H1 (cell line): ENCODE measurements at regions not wholly inside any gene's neighbourhood (a gene's known extent, or its start where the extent isn't known, plus 50 kb on each side); places are given as distances from the start of the nearest gene placed in this dataset.

Experiments used
- CTCF ChIA-PET: fragments of 300-600 bp; sonication (Branson Sonifier 250); formaldehyde crosslinking; loops from one replicate; lab custom pipeline; 2021; ENCODE audit not compliant: partially characterized antibody; lab: Charles Lee
- POLR2A ChIA-PET: fragments of 300-600 bp; sonication (Branson Sonifier 250); formaldehyde crosslinking; loops from one replicate; lab custom pipeline; 2021; ENCODE audit warnings: inconsistent platforms; ENCODE audit not compliant: partially characterized antibody; lab: Charles Lee
- DNase-seq, 2 experiments: peaks; one replicate each; pipeline versions ENCODE4 v3.0.0 to v3.0.0-alpha.2; 2010 to 2022; ENCODE audit warnings: low spot score in 2 of 2, low read depth in 1 of 2, mixed read lengths in 1 of 2
- FAIRE-seq: peaks from 2 replicates; lab custom pipeline; 2011; peaks lifted over from hg19 to GRCh38; lab: Jason Lieb, UNC
- H2AFZ ChIP-seq: 2 replicates; pipeline ENCODE4 v1.8.1; 2012; ENCODE audit warnings: low read length, inconsistent platforms
- H2AK5ac ChIP-seq: 2 replicates; pipeline ENCODE4 v1.6.1; 2013; ENCODE audit warnings: low read depth, low read length
- H2BK120ac ChIP-seq: replicated peaks from 2 replicates; pipeline ENCODE3; 2013; ENCODE audit warnings: low read depth, low read length, inconsistent platforms
- H2BK12ac ChIP-seq: 2 replicates; pipeline ENCODE4 v1.6.1; 2013; ENCODE audit warnings: low read depth, low read length
- H2BK15ac ChIP-seq: 2 replicates; pipeline ENCODE4 v1.6.1; 2013; ENCODE audit warnings: low read length
- H2BK20ac ChIP-seq: 2 replicates; pipeline ENCODE4 v1.6.1; 2013; ENCODE audit warnings: low read length
- H2BK5ac ChIP-seq: 2 replicates; pipeline ENCODE4 v1.6.1; 2013; ENCODE audit warnings: low read depth, low read length
- H3K14ac ChIP-seq: 2 replicates; pipeline ENCODE4 v1.6.1; 2013; ENCODE audit warnings: inconsistent platforms; ENCODE audit not compliant: insufficient read length
- H3K18ac ChIP-seq: 2 replicates; pipeline ENCODE4 v1.6.1; 2013; ENCODE audit warnings: low read length; ENCODE audit errors: extremely low read depth
- H3K23ac ChIP-seq: 2 replicates; pipeline ENCODE4 v1.6.1; 2013; ENCODE audit warnings: inconsistent platforms; ENCODE audit not compliant: insufficient read length
- H3K23me2 ChIP-seq: 2 replicates; pipeline ENCODE4 v1.6.1; 2013; ENCODE audit warnings: low read depth, low read length
- H3K27ac ChIP-seq: 2 replicates; pipeline ENCODE4 v1.6.1; 2011; ENCODE audit warnings: low read depth, low read length, inconsistent platforms
- H3K27me3 ChIP-seq, 4 experiments: replicated peaks in 1 of 4; 1 replicate in 1 of 4; 2 replicates in 3 of 4; pipeline versions ENCODE4 v1.6.1 to v1.8.1; 2011 to 2013; ENCODE audit warnings: low read length in 3 of 4, mild to moderate bottlenecking in 3 of 4, inconsistent platforms in 2 of 4, mixed read lengths in 2 of 4, moderate library complexity in 1 of 4; ENCODE audit not compliant: control insufficient read depth in 3 of 4, insufficient read depth in 3 of 4; ENCODE audit errors: extremely low read depth in 1 of 4
- H3K36me3 ChIP-seq, 4 experiments: 2 replicates each; pipeline versions ENCODE4 v1.6.1 to v1.8.1; 2011 to 2013; ENCODE audit warnings: mild to moderate bottlenecking in 4 of 4, low read length in 3 of 4, moderate library complexity in 2 of 4, control low read depth in 1 of 4, inconsistent platforms in 1 of 4; ENCODE audit not compliant: insufficient read depth in 4 of 4, control insufficient read depth in 2 of 4
- H3K4ac ChIP-seq: replicated peaks from 2 replicates; pipeline ENCODE3; 2013; ENCODE audit warnings: low read length, low read depth, mixed read lengths, inconsistent platforms; ENCODE audit not compliant: insufficient read length
- H3K4me1 ChIP-seq, 4 experiments: replicated peaks in 1 of 4; 1 replicate in 1 of 4; 2 replicates in 3 of 4; pipeline versions ENCODE4 v1.6.1 to v1.8.1; 2011 to 2013; ENCODE audit warnings: low read length in 3 of 4, inconsistent platforms in 2 of 4, mixed read lengths in 1 of 4; ENCODE audit not compliant: insufficient read depth in 4 of 4, control insufficient read depth in 3 of 4
- H3K4me2 ChIP-seq, 2 experiments: 2 replicates each; pipeline versions ENCODE4 v1.6.1 to v1.8.1; 2011 to 2013; ENCODE audit warnings: low read depth in 2 of 2, low read length in 2 of 2, control low read depth in 1 of 2, inconsistent platforms in 1 of 2, mild to moderate bottlenecking in 1 of 2; ENCODE audit not compliant: insufficient read depth in 1 of 2
- H3K4me3 ChIP-seq, 4 experiments: fragments of 200-600, 300-600 bp in 1 of 4; sonication (generic), shearing (Covaris generic), sonication (Bioruptor Twin) in 1 of 4; 2 replicates each; pipeline versions ENCODE4 v1.5.1 to v1.8.1; 2011 to 2016; ENCODE audit warnings: low read length in 4 of 4, low read depth in 3 of 4, control low read depth in 2 of 4, inconsistent platforms in 2 of 4, mild to moderate bottlenecking in 2 of 4, mixed read lengths in 1 of 4, moderate library complexity in 1 of 4; ENCODE audit not compliant: insufficient read depth in 2 of 4; ENCODE audit errors: extremely low read depth in 1 of 4
- H3K56ac ChIP-seq: replicated peaks from 2 replicates; pipeline ENCODE3; 2013; ENCODE audit warnings: low read depth, mild to moderate bottlenecking, mixed read lengths, low read length, inconsistent platforms; ENCODE audit not compliant: insufficient read length
- H3K79me1 ChIP-seq: 2 replicates; pipeline ENCODE4 v1.6.1; 2013; ENCODE audit warnings: low read depth, low read length, control low read depth
- H3K79me2 ChIP-seq, 2 experiments: 2 replicates each; pipeline versions ENCODE4 v1.6.1 to v1.8.1; 2012 to 2013; ENCODE audit warnings: low read length in 2 of 2, mild to moderate bottlenecking in 2 of 2, inconsistent platforms in 1 of 2; ENCODE audit not compliant: insufficient read depth in 2 of 2, control insufficient read depth in 1 of 2
- H3K9ac ChIP-seq, 4 experiments: replicated peaks in 1 of 4; 1 replicate in 1 of 4; 2 replicates in 3 of 4; pipeline versions ENCODE4 v1.6.1 to v1.8.1; 2011 to 2013; ENCODE audit warnings: low read depth in 3 of 4, low read length in 3 of 4, control low read depth in 2 of 4, mild to moderate bottlenecking in 2 of 4, moderate library complexity in 2 of 4, inconsistent platforms in 1 of 4; ENCODE audit errors: extremely low read depth in 1 of 4
- H3K9me3 ChIP-seq, 2 experiments: 2 replicates each; pipeline versions ENCODE4 v1.6.1 to v1.8.1; 2012 to 2013; ENCODE audit warnings: mild to moderate bottlenecking in 2 of 2, moderate library complexity in 2 of 2, control low read depth in 1 of 2, inconsistent platforms in 1 of 2, low read depth in 1 of 2, low read length in 1 of 2, mixed read lengths in 1 of 2; ENCODE audit not compliant: insufficient read depth in 2 of 2
- H4K20me1 ChIP-seq, 2 experiments: replicated peaks in 1 of 2; 2 replicates each; pipeline versions ENCODE3 to v1.8.1; 2011 to 2013; ENCODE audit warnings: inconsistent platforms in 2 of 2, low read length in 2 of 2, mild to moderate bottlenecking in 1 of 2; ENCODE audit not compliant: insufficient read depth in 2 of 2, control insufficient read depth in 1 of 2
- H4K5ac ChIP-seq: 2 replicates; pipeline ENCODE4 v1.6.1; 2013; ENCODE audit warnings: low read length, low read depth, mixed read lengths, inconsistent platforms; ENCODE audit not compliant: insufficient read length
- H4K8ac ChIP-seq: 2 replicates; pipeline ENCODE4 v1.8.0; 2013; ENCODE audit warnings: mild to moderate bottlenecking, moderate library complexity, low read length, inconsistent platforms; ENCODE audit not compliant: insufficient read depth; ENCODE audit errors: extremely low read depth
- H4K91ac ChIP-seq: replicated peaks from 2 replicates; pipeline ENCODE3; 2013; ENCODE audit warnings: low read length, mixed read lengths, inconsistent platforms; ENCODE audit not compliant: insufficient read length
- BRCA1 ChIP-seq: IDR thresholded peaks from 2 replicates; pipeline ENCODE4 v1.6.1; 2012; ENCODE audit warnings: low read depth, low read length, improper control_type of control experiment
- GABPA ChIP-seq: IDR thresholded peaks from 2 replicates; pipeline ENCODE4 v1.6.1; 2011; ENCODE audit warnings: mild to moderate bottlenecking, low read length, moderate library complexity, borderline replicate concordance; ENCODE audit not compliant: insufficient read depth
- KDM4A ChIP-seq: IDR thresholded peaks from one replicate; pipeline ENCODE4 v1.7.1; 2012; ENCODE audit warnings: low read depth, mild to moderate bottlenecking, moderate library complexity, low read length, inconsistent platforms; ENCODE audit not compliant: severe bottlenecking
- SIX5 ChIP-seq: IDR thresholded peaks from 2 replicates; pipeline ENCODE4 v1.6.1; 2011; ENCODE audit warnings: mild to moderate bottlenecking, low read depth, low read length
- WGBS, 2 experiments: shearing (Covaris generic) in 1 of 2; methylation state at CpG; one replicate each; pipeline versions ENCODE4 v1.1.6 to v1.1.7; 2013 to 2015; ENCODE audit warnings: low lambda C conversion rate in 2 of 2, mixed read lengths in 2 of 2, inconsistent platforms in 1 of 2, low coverage in 1 of 2, missing lambda C conversion rate in 1 of 2; ENCODE audit not compliant: insufficient replicate concordance in 2 of 2, insufficient coverage in 1 of 2, insufficient read length in 1 of 2; ENCODE audit errors: extremely low coverage in 1 of 2, missing lambda C conversion rate in 1 of 2; 5-methylcytosine and 5-hydroxymethylcytosine counted together

DNA sequence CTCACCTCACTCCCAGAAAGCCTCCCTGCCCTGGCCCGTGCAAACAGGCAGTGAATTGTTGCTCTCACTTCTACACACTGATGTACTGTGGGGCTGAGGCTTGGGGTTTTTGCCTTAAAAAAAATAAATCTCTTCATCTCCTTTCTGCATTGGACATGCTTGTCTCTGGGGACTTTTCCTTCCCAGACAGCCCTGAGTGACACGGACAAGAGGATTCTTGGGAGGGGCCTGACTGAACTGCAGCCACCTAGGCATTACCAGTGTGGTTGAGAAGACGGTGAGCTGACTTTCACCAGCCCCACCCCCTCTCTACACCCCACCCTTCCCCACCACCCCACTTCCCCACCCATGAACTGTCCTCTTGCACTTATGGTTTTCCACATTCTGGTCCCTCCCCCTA is 51.6 kb upstream of the PARP11 start:
- no peak for FAIRE-seq

More for the DNA sequence above, 51.6 kb upstream of the PARP11 start:
- Histone ChIP-seq H2BK12ac (no peak overlapping the region), H3K79me1 (no peaks in the 10 kb centered on the region), H3K27ac (no peak overlapping the region), H3K56ac (no peak overlapping the region), H3K23ac (no peak overlapping the region), H4K5ac (no peak overlapping the region), H3K4me1 (peaks cover 0 to 5% (median 3%) of the 10 kb centered on the region in 4 experiments; a peak in 3 of 7 replicates), H3K18ac (no peak overlapping the region), H2BK15ac (no peak overlapping the region), H3K4ac (no peak overlapping the region), H3K23me2 (no peaks in the 10 kb centered on the region), H3K27me3 (no peaks in the 10 kb centered on the region), H3K9ac (no peak overlapping the region), H2AFZ (no peak overlapping the region), H2BK120ac (no peak overlapping the region), H3K9me3 (no peaks in the 10 kb centered on the region), H3K36me3 (no peaks in the 10 kb centered on the region), H2BK5ac (no peak overlapping the region), H3K4me3 (no peak overlapping the region), H2AK5ac (no peak overlapping the region), H3K14ac (no peak overlapping the region), H3K79me2 (no peaks in the 10 kb centered on the region)
- 85% methylated on average over 1 of the region's 3 CpGs; no CpG with 5 or more reads in 1 of the 2 experiments for WGBS, 2 experiments
- ChIA-PET CTCF (interaction anchor here (3.5 kb wide), 1 partner anchor 39 kb away, joined by 12 read pairs; no protein-coding TSS in a partner anchor), POLR2A (no interaction called here)
- no peak for DNase-seq
- TF ChIP-seq SIX5 (no peak), GABPA (no peak), KDM4A (no peak), BRCA1 (no peak)
- TF ChIP-seq, all 59 proteins: peak for 0
- H2BK20ac ChIP-seq: no peak overlapping the region
- H4K91ac ChIP-seq: no peak overlapping the region
- H4K8ac ChIP-seq: no peak overlapping the region
- no peaks in the 10 kb centered on the region for H4K20me1 ChIP-seq
- H3K4me2 ChIP-seq: no peak overlapping the region
